ENCODE measurements at regions not wholly inside any gene's neighbourhood (a gene's known extent, or its start where the extent isn't known, plus 50 kb on each side); places are given as distances from the start of the nearest gene placed in this dataset.

DNA sequence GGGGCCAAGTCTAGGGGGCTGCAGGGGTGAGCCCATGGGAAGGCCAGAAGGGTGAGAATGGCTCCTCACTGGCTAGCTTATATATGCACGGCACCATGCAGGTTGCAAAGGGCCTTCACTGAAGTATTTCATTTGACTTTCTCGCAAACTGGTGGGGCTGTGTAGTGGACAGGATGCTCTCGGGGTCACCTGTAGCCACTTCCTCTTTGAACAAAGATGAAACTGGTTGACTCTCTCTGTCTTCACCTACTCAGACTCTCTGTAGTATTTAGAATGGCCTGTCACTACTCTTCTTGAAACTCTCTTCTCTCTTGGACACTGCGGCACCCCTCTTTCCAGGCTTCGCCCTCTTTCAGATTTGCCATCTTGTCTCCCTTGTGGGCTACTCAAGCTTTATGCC lies 560.5 kb downstream of the PKHD1 start:
- ChIA-PET CTCF (interaction anchor here (0.8 kb wide), 1 partner anchor 12 kb away, joined by 3 read pairs; no protein-coding TSS in a partner anchor), RAD21 (ENCODE audit: unreplicated experiment) (no interaction called here), SMC1A (ENCODE audit: uncharacterized antibody, unreplicated experiment) (no interaction called here), POLR2A (no interaction called here)
- Histone ChIP-seq H3K27ac (ENCODE audit: control insufficient read depth, insufficient read depth) (no peak overlapping the region), H3K9me3 (replicated peaks; ENCODE audit: control insufficient read depth, insufficient read depth, low read length) (no peaks in the 10 kb centered on the region), H3K4me1 (ENCODE audit: control insufficient read depth, insufficient read depth, low read length) (no peaks in the 10 kb centered on the region), H3K4me3 (no peak overlapping the region), H3K36me3 (ENCODE audit: control insufficient read depth in 2 of 2, insufficient read depth in 2 of 2, low read length in 1 of 2) (no peaks in the 10 kb centered on the region), H3K79me2 (ENCODE audit: control insufficient read depth, insufficient read depth, low read length) (no peaks in the 10 kb centered on the region), H3K9ac (ENCODE audit: control insufficient read depth, insufficient read depth, low read length) (no peak overlapping the region), H3K4me2 (ENCODE audit: control insufficient read depth, insufficient read depth) (no peak overlapping the region), H4K20me1 (ENCODE audit: control insufficient read depth, insufficient read depth) (no peaks in the 10 kb centered on the region), H2AFZ (ENCODE audit: control insufficient read depth, low read depth, low read length) (no peak overlapping the region), H3K27me3 (replicated peaks in 1 of 2; ENCODE audit: control insufficient read depth in 2 of 2, insufficient read depth in 2 of 2, low read length in 1 of 2) (no peaks in the 10 kb centered on the region)
- BruUV-seq (replicated peaks) = no TSS peak
- DNase-seq (ENCODE audit: low read depth, low spot score) = no peak
- no peak for FAIRE-seq
- ATAC-seq = peak; percentile 62
- in situ Hi-C loops (cut with MboI) = no loop called here
- no peak for TF ChIP-seq JUNB (IDR thresholded peaks at IDR 0.05)
- TF ChIP-seq SPI1 (IDR thresholded peaks at IDR 0.05; ENCODE audit: borderline replicate concordance, insufficient read depth, low read depth, low read length) = peak; percentile 75
- TF ChIP-seq BACH1 (IDR thresholded peaks at IDR 0.05; ENCODE audit: borderline replicate concordance) = no peak
- TF ChIP-seq, protein P1, sequence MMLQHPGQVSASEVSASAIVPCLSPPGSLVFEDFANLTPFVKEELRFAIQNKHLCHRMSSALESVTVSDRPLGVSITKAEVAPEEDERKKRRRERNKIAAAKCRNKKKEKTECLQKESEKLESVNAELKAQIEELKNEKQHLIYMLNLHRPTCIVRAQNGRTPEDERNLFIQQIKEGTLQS (IDR thresholded peaks at IDR 0.05; ENCODE audit: borderline replicate concordance, extremely low read depth, low read depth, low read length) = no peak
- TF ChIP-seq TBL1XR1 (IDR thresholded peaks at IDR 0.05; ENCODE audit: low read depth, low read length) = no peak
- TF ChIP-seq, protein P2, sequence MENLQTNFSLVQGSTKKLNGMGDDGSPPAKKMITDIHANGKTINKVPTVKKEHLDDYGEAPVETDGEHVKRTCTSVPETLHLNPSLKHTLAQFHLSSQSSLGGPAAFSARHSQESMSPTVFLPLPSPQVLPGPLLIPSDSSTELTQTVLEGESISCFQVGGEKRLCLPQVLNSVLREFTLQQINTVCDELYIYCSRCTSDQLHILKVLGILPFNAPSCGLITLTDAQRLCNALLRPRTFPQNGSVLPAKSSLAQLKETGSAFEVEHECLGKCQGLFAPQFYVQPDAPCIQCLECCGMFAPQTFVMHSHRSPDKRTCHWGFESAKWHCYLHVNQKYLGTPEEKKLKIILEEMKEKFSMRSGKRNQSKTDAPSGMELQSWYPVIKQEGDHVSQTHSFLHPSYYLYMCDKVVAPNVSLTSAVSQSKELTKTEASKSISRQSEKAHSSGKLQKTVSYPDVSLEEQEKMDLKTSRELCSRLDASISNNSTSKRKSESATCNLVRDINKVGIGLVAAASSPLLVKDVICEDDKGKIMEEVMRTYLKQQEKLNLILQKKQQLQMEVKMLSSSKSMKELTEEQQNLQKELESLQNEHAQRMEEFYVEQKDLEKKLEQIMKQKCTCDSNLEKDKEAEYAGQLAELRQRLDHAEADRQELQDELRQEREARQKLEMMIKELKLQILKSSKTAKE (IDR thresholded peaks at IDR 0.05; ENCODE audit: low read depth, poor library complexity, severe bottlenecking) = no peak
- WGBS (ENCODE audit: insufficient coverage, insufficient replicate concordance, low lambda C conversion rate, missing lambda C conversion rate) = 83% methylated on average over 4 of the region's 5 CpGs
- intact Hi-C loops (cut with micrococcal nuclease; ENCODE audit: unreplicated experiment) = no loop called here

Data from GM12878 (cell line).